Astrocyte of the cerebellum (primary cell): ENCODE measurements at regions not wholly inside any gene's neighbourhood (a gene's known extent, or its start where the extent isn't known, plus 50 kb on each side); places are given as distances from the start of the nearest gene placed in this dataset.

Source experiments
- DNase-seq: peaks from one replicate; pipeline ENCODE4 v3.0.0-alpha.2; 2011; ENCODE audit warnings: low read depth
- H3K4me3 ChIP-seq: 2 replicates; pipeline ENCODE4 v1.5.1; 2011; ENCODE audit warnings: mild to moderate bottlenecking, low read depth, low read length, moderate library complexity
- in situ Hi-C: cut with HindIII; loops from 2 replicates; pipeline ENCODE4 v1.10.0; 2017; ENCODE audit warnings: low sequenced_read_pairs
- TF ChIP-seq, protein P1 (sequence below): IDR thresholded peaks from 2 replicates; pipeline ENCODE4 v1.5.1; 2012; ENCODE audit warnings: low read length, low read depth, moderate library complexity, mild to moderate bottlenecking; ENCODE audit errors: missing control alignments

DNA sequence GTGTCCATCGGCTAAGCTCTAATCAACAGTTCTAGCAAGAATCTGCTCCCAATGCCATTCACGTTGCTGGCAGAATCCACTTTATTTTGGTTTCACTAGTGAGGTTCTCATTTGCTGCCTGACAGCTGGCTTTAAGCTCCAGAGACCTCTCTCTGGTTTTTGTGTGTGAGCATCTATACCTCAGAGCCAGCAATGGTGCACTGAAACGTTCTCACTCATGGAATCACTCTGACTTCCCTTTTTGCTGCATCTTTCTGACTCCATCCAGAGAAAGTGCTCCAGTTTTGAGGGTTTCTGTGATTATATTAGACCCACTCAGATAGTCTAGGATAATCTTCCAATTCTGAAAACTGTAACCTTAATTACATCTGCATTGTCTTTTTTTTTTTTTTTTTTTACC is 596.6 kb downstream of the RNF144A start:
- DNase-seq, result no peak
- H3K4me3 ChIP-seq, result no peak overlapping the region
- in situ Hi-C loops, result no loop called here
- TF ChIP-seq, protein P1, sequence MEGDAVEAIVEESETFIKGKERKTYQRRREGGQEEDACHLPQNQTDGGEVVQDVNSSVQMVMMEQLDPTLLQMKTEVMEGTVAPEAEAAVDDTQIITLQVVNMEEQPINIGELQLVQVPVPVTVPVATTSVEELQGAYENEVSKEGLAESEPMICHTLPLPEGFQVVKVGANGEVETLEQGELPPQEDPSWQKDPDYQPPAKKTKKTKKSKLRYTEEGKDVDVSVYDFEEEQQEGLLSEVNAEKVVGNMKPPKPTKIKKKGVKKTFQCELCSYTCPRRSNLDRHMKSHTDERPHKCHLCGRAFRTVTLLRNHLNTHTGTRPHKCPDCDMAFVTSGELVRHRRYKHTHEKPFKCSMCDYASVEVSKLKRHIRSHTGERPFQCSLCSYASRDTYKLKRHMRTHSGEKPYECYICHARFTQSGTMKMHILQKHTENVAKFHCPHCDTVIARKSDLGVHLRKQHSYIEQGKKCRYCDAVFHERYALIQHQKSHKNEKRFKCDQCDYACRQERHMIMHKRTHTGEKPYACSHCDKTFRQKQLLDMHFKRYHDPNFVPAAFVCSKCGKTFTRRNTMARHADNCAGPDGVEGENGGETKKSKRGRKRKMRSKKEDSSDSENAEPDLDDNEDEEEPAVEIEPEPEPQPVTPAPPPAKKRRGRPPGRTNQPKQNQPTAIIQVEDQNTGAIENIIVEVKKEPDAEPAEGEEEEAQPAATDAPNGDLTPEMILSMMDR, result no peak

DNA sequence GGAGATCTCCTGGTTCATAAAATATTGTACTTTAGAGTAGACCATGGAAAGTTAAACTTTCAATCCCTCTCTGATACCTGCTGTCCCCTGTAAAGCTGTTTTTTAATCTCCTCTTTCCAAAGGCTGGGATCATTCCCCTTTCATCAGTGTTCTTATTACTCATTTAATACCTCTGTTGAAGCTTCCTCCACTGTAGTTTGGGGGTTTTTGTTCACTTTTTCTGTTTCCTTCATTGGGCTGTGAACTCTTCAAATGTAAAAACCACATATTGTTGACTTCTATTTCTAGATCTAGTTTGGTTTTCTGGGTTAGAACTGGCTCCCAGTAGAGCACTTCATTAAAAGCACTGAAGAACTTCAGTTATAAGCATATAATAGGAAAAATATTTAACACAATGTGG is 598.1 kb downstream of the RNF144A start:
- TF ChIP-seq, protein P1, result no peak
- DNase-seq, result no peak
- in situ Hi-C loops, result no loop called here
- H3K4me3 ChIP-seq, result no peak overlapping the region

DNA sequence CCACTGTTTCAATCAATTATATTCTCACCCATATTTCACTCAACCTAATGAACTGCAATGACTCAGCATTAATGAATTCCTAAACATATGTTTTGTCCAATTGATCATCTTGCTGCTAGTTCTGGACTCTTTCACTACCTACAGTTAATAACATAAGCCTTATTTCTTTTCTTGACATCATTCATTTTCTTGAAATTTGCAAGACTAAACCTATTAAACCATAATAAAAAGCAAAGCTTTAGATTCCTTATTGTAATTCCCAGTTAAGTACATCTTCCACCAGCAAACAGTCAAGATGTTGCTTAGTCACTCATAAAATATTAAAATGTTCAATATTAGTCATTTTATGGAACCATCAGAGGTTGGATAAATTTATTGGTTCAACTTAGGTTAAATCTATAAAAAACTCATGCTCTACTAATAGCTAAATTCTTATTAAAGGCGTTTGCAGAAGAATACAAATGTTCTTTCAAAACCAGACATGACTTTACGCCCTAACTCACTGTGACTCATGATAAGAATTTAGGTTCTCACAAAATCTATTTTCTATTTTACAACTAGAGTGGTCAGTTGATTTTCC is 599.4 kb downstream of the RNF144A start:
- DNase-seq, result no peak
- in situ Hi-C loops, result no loop called here
- no peak overlapping the region for H3K4me3 ChIP-seq
- TF ChIP-seq, protein P1, result no peak

DNA sequence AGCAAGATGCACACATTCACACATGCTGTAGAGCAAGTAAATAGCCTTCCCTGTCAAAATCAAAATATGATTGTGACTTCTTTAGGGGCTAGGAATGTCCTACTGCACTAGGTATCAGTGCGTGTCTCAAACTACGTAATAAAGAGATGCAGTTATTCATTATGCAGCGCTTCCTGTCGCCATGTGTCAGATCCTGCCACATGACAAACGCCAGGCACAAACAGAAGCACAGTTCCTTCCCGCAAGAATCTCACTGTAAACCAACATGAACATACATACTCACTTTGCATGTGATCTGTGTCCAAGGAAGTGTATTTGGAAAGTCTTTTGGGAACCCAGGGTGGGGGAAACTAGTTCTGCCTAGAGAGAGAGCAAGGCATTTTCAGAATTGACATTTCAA is 599.9 kb downstream of the RNF144A start:
- H3K4me3 ChIP-seq, result no peak overlapping the region
- no peak for DNase-seq
- in situ Hi-C loops, result no loop called here
- TF ChIP-seq, protein P1, result no peak

DNA sequence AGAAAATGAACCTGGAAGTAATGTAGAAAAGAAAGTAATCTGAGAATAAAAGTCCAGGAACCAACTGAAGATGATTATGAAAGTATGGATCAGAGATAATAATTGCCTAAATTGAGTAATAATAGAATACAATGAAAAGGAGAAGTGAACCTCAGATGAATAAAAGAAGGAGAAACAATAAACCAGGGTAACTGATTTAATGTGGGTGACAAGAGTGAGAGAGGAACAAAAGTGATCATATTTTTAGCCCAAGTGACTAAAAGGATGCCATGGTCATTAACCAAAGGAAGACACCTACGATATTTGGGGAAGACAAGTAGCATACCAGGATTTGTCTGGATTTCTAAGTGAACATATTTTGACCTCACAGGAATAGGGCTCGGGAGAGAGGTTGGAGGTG is 600.6 kb downstream of the RNF144A start:
- in situ Hi-C loops, result no loop called here
- TF ChIP-seq, protein P1, result no peak
- no peak for DNase-seq
- H3K4me3 ChIP-seq, result no peak overlapping the region

DNA sequence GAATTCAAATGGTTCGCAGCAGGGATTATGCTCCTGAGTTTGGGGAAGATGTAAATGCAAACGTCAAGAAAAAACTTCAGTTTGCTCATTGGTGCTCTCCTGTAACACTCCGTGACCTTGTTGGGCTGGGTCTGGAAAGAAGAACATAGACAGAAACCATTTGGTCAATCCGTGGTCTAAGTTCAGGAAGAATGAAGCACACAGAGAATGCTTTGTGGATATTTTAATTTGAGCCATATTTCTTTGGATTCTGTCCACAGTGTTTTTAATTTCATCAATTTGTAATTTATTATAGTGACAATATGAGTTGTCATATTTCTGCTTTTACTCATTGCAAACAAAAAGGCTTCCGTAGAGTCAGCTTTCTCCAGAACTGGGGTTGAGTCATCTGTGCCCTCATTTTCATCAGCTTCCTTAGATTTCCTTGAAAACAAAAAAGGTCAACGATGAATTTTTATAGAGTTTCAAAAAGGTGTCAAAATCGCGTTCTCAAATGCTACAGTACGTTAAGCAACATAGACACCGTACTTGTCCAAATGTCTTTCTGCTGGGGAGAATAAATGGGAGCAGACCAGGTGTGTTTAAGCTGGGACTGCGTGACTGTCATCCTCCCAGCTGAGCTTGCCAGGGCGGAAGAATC is 606.4 kb downstream of the RNF144A start:
- DNase-seq, result no peak
- no peak overlapping the region for H3K4me3 ChIP-seq
- TF ChIP-seq, protein P1, result no peak
- in situ Hi-C loops, result no loop called here
